Lower lobe of right lung (tissue), 2 donors: ENCODE measurements at regions not wholly inside any gene's neighbourhood (a gene's known extent, or its start where the extent isn't known, plus 50 kb on each side); places are given as distances from the start of the nearest gene placed in this dataset.
A peak's percentile ranks its signal among the peaks of the same experiment; 100 is the strongest.

Source experiments
- ATAC-seq, 2 donors: fragments of 200-7000 bp; cut with Tn5 transposase; one replicate each; pipeline ENCODE4 v1.9.1; 2020 to 2022; ENCODE audit warnings: mild to moderate bottlenecking in 2 of 2, moderate library complexity in 2 of 2
- DNase-seq: peaks from one replicate; pipeline ENCODE4 v3.0.0-alpha.2; 2020
- H3K27ac ChIP-seq: fragments of 200-600 bp; one replicate; pipeline ENCODE4 v1.8.0; 2022
- H3K27me3 ChIP-seq: fragments of 200-600 bp; one replicate; pipeline ENCODE4 v1.8.0; 2022; ENCODE audit warnings: low read depth
- H3K36me3 ChIP-seq: fragments of 200-600 bp; one replicate; pipeline ENCODE4 v1.8.0; 2022; ENCODE audit warnings: mild to moderate bottlenecking
- H3K4me1 ChIP-seq: fragments of 200-600 bp; one replicate; pipeline ENCODE4 v1.8.0; 2022
- H3K4me3 ChIP-seq: fragments of 200-600 bp; one replicate; pipeline ENCODE4 v1.8.0; 2022; ENCODE audit warnings: mild to moderate bottlenecking
- H3K9me3 ChIP-seq: fragments of 200-600 bp; one replicate; pipeline ENCODE4 v1.8.0; 2022
- CTCF ChIP-seq: fragments of 200-600 bp; IDR thresholded peaks from one replicate; pipeline ENCODE4 v1.8.0; 2022; ENCODE audit warnings: antibody characterized with exemption, mild to moderate bottlenecking
- intact Hi-C: fragments of 100-400 bp; cut with DNase I; formaldehyde crosslinking; loops from one replicate; pipeline ENCODE4 v1.11.0; 2022
- donor health status: DM: no; HTN: yes; CAD: no; lungs with severe emphysema.

GRCh38 chr10:130875897-130876472 lies 435.5 kb downstream of the TCERG1L start:
- no peak for DNase-seq
- no peaks in the 10 kb centered on the region for H3K4me1 ChIP-seq
- intact Hi-C loops, result no loop called here
- H3K4me3 ChIP-seq, result no peak overlapping the region
- ATAC-seq, result peak; percentile 54 to 70
- H3K27ac ChIP-seq, result no peak overlapping the region
- TF ChIP-seq CTCF, result no peak
- peaks cover 2% of the 10 kb centered on the region for H3K27me3 ChIP-seq
- no peaks in the 10 kb centered on the region for H3K36me3 ChIP-seq
- no peaks in the 10 kb centered on the region for H3K9me3 ChIP-seq

- Histone ChIP-seq H3K27ac (no peak overlapping the region), H3K4me3 (no peak overlapping the region), H3K36me3 (no peaks in the 10 kb centered on the region), H3K4me1 (no peaks in the 10 kb centered on the region), H3K9me3 (no peaks in the 10 kb centered on the region), H3K27me3 (peaks cover 2% of the 10 kb centered on the region)
- no peak for TF ChIP-seq CTCF
- intact Hi-C loops, result no loop called here
- ATAC-seq (no peak), DNase-seq (no peak)
Observed at GRCh38 chr10:130877126-130877525, 434.4 kb downstream of the TCERG1L start.

GRCh38 chr10:130878131-130878530 lies 433.4 kb downstream of the TCERG1L start:
- Histone ChIP-seq H3K27me3 (peaks cover 2% of the 10 kb centered on the region), H3K4me3 (no peak overlapping the region), H3K4me1 (no peaks in the 10 kb centered on the region), H3K27ac (no peak overlapping the region), H3K36me3 (no peaks in the 10 kb centered on the region), H3K9me3 (no peaks in the 10 kb centered on the region)
- DNase-seq (no peak), ATAC-seq (no peak)
- no peak for TF ChIP-seq CTCF
- intact Hi-C loops, result no loop called here

- H3K9me3 ChIP-seq, result no peaks in the 10 kb centered on the region
- DNase-seq (no peak), ATAC-seq (no peak)
- H3K4me1 ChIP-seq, result no peaks in the 10 kb centered on the region
- H3K27ac ChIP-seq, result no peak overlapping the region
- H3K27me3 ChIP-seq, result no peaks in the 10 kb centered on the region
- intact Hi-C loops, result no loop called here
- no peak for TF ChIP-seq CTCF
- no peak overlapping the region for H3K4me3 ChIP-seq
- no peaks in the 10 kb centered on the region for H3K36me3 ChIP-seq
Observed at GRCh38 chr10:130882906-130883305, 428.6 kb downstream of the TCERG1L start.

GRCh38 chr10:130884456-130884855 lies 427.1 kb downstream of the TCERG1L start:
- DNase-seq (no peak), ATAC-seq (no peak)
- TF ChIP-seq CTCF, result no peak
- H3K27me3 ChIP-seq, result no peaks in the 10 kb centered on the region
- intact Hi-C loops, result no loop called here
- no peaks in the 10 kb centered on the region for H3K4me1 ChIP-seq
- no peak overlapping the region for H3K27ac ChIP-seq
- H3K9me3 ChIP-seq, result no peaks in the 10 kb centered on the region
- H3K36me3 ChIP-seq, result no peaks in the 10 kb centered on the region
- no peak overlapping the region for H3K4me3 ChIP-seq
